ENCODE measurements at regions not wholly inside any gene's neighbourhood (a gene's known extent, or its start where the extent isn't known, plus 50 kb on each side); places are given as distances from the start of the nearest gene placed in this dataset.

GRCh38 chr5:97549496-97549895 is 366.4 kb upstream of the RIOK2 start:
- no peaks in the 10 kb centered on the region for H3K36me3 ChIP-seq
- 94% methylated on average over 4 of the region's 4 CpGs for WGBS
- H3K27ac ChIP-seq (replicated peaks in 1 of 4): no peak overlapping the region
- intact Hi-C loops (cut with DNase I): no loop called here
- H3K9me3 ChIP-seq: no peaks in the 10 kb centered on the region
- peaks cover 0 to 6% (median 3%) of the 10 kb centered on the region in 4 donors for H3K4me1 ChIP-seq
- TF ChIP-seq POLR2AphosphoS5 (IDR thresholded peaks at IDR 0.05): no peak
- TF ChIP-seq CTCF (IDR thresholded peaks at IDR 0.05): no peak
- TF ChIP-seq POLR2A (IDR thresholded peaks at IDR 0.05; ENCODE audit: low read depth): no peak
- no peak for TF ChIP-seq EP300 (IDR thresholded peaks at IDR 0.05)
- no peaks in the 10 kb centered on the region for H3K27me3 ChIP-seq
- H3K4me3 ChIP-seq: no peak overlapping the region
- no peak for DNase-seq (ENCODE audit: extremely low spot score)

GRCh38 chr5:97550164-97550563 is 367.1 kb upstream of the RIOK2 start:
- WGBS: 47% methylated on average over 1 of the region's 1 CpG
- no peaks in the 10 kb centered on the region for H3K36me3 ChIP-seq

GRCh38 chr5:97550818-97551217 is 367.8 kb upstream of the RIOK2 start:
- no peak for DNase-seq (ENCODE audit: extremely low spot score)
- Histone ChIP-seq H3K4me1 (peaks cover 0 to 10% (median 6%) of the 10 kb centered on the region in 4 donors), H3K9me3 (no peaks in the 10 kb centered on the region), H3K4me3 (no peak overlapping the region), H3K36me3 (no peaks in the 10 kb centered on the region), H3K27me3 (no peaks in the 10 kb centered on the region), H3K27ac (replicated peaks in 1 of 4) (no peak overlapping the region)
- WGBS: 85% methylated on average over 2 of the region's 2 CpGs
- intact Hi-C loops (cut with DNase I): no loop called here
- no peak for TF ChIP-seq POLR2A (IDR thresholded peaks at IDR 0.05; ENCODE audit: low read depth)
- TF ChIP-seq POLR2AphosphoS5 (IDR thresholded peaks at IDR 0.05): no peak
- TF ChIP-seq EP300 (IDR thresholded peaks at IDR 0.05): no peak

More at GRCh38 chr5:97550164-97550563, 367.1 kb upstream of the RIOK2 start:
- peaks cover 0 to 8% (median 6%) of the 10 kb centered on the region in 4 donors for H3K4me1 ChIP-seq
- H3K9me3 ChIP-seq: no peaks in the 10 kb centered on the region
- H3K27ac ChIP-seq (replicated peaks in 1 of 4): no peak overlapping the region
- no peak for DNase-seq (ENCODE audit: extremely low spot score)
- H3K27me3 ChIP-seq: no peaks in the 10 kb centered on the region
- no peak overlapping the region for H3K4me3 ChIP-seq
- TF ChIP-seq CTCF (IDR thresholded peaks at IDR 0.05): no peak
- no peak for TF ChIP-seq POLR2AphosphoS5 (IDR thresholded peaks at IDR 0.05)
- TF ChIP-seq POLR2A (IDR thresholded peaks at IDR 0.05; ENCODE audit: low read depth): no peak
- TF ChIP-seq EP300 (IDR thresholded peaks at IDR 0.05): no peak
- intact Hi-C loops (cut with DNase I): no loop called here

- Histone ChIP-seq H3K4me3 (no peak overlapping the region), H3K27me3 (no peaks in the 10 kb centered on the region), H3K4me1 (peaks cover 0 to 10% (median 4%) of the 10 kb centered on the region in 4 donors), H3K9me3 (no peaks in the 10 kb centered on the region), H3K27ac (replicated peaks in 1 of 4) (no peak overlapping the region), H3K36me3 (no peaks in the 10 kb centered on the region)
- intact Hi-C loops (cut with DNase I): no loop called here
- no peak for DNase-seq (ENCODE audit: extremely low spot score)
- TF ChIP-seq POLR2AphosphoS5 (IDR thresholded peaks at IDR 0.05) (no peak), POLR2A (IDR thresholded peaks at IDR 0.05; ENCODE audit: low read depth) (no peak), EP300 (IDR thresholded peaks at IDR 0.05) (no peak), CTCF (IDR thresholded peaks at IDR 0.05) (no peak)
- 83% methylated on average over 2 of the region's 2 CpGs for WGBS
Observed at GRCh38 chr5:97553604-97554452, 370.8 kb upstream of the RIOK2 start.

- Histone ChIP-seq H3K4me1 (peaks cover 0 to 10% (median 4%) of the 10 kb centered on the region in 4 donors), H3K9me3 (no peaks in the 10 kb centered on the region), H3K4me3 (no peak overlapping the region), H3K27me3 (no peaks in the 10 kb centered on the region), H3K27ac (replicated peaks in 1 of 4) (peak overlapping the region in 1 of 4 donors; percentile 16), H3K36me3 (no peaks in the 10 kb centered on the region)
- intact Hi-C loops (cut with DNase I): no loop called here
- WGBS: 57% methylated on average over 4 of the region's 4 CpGs
- no peak for DNase-seq (ENCODE audit: extremely low spot score)
- TF ChIP-seq POLR2AphosphoS5 (IDR thresholded peaks at IDR 0.05): no peak
- no peak for TF ChIP-seq EP300 (IDR thresholded peaks at IDR 0.05)
- TF ChIP-seq POLR2A (IDR thresholded peaks at IDR 0.05; ENCODE audit: low read depth): no peak
- no peak for TF ChIP-seq CTCF (IDR thresholded peaks at IDR 0.05)
Observed at GRCh38 chr5:97554977-97555643, 372.1 kb upstream of the RIOK2 start.
